HEK293 (cell line): ENCODE measurements at regions not wholly inside any gene's neighbourhood (a gene's known extent, or its start where the extent isn't known, plus 50 kb on each side); places are given as distances from the start of the nearest gene placed in this dataset.

ENCODE experiments used
- CTCF ChIA-PET: fragments of 350-600 bp; formaldehyde crosslinking; extraction: SDS; loops from one replicate; lab custom pipeline; 2021; ENCODE audit warnings: antibody characterized with exemption; lab: Yijun Ruan, JAX
- POLR2A ChIA-PET: fragments of 300-600 bp; formaldehyde crosslinking; extraction: SDS; loops from one replicate; lab custom pipeline; 2020; ENCODE audit warnings: antibody characterized with exemption, inconsistent platforms; lab: Yijun Ruan, JAX
- H3K27ac ChIP-seq: fragments of 200-500 bp; sonication (Bioruptor generic); 2 replicates; pipeline ENCODE4 v1.5.1; 2014; ENCODE audit warnings: low read depth, low read length, control low read depth, inconsistent platforms; ENCODE audit errors: extremely low read depth
- H3K36me3 ChIP-seq, 2 experiments: fragments of 200-500 bp in 1 of 2; sonication (Bioruptor generic) in 1 of 2; 1 replicate in 1 of 2; 2 replicates in 1 of 2; pipeline ENCODE4 v1.5.1; 2014 to 2017; ENCODE audit warnings: inconsistent platforms in 2 of 2, low read length in 2 of 2; ENCODE audit not compliant: control insufficient read depth in 2 of 2, insufficient read depth in 1 of 2
- H3K4me1 ChIP-seq: fragments of 200-500 bp; sonication (Bioruptor generic); 2 replicates; pipeline ENCODE4 v1.5.1; 2014; ENCODE audit warnings: mild to moderate bottlenecking, low read length, inconsistent platforms; ENCODE audit not compliant: control insufficient read depth, insufficient read depth
- H3K4me3 ChIP-seq: 2 replicates; pipeline ENCODE4 v1.5.1; 2011; ENCODE audit warnings: low read depth, mild to moderate bottlenecking, control low read depth, low read length, moderate library complexity
- H3K9me3 ChIP-seq: fragments of 200-500 bp; sonication (Bioruptor generic); 2 replicates; pipeline ENCODE4 v1.5.1; 2014; ENCODE audit warnings: low read depth, low read length, inconsistent platforms; ENCODE audit not compliant: control insufficient read depth, insufficient read depth
- FEZF1 ChIP-seq: fragments of 450-650 bp; formaldehyde crosslinking; IDR thresholded peaks from 2 replicates; pipeline ENCODE4 v1.5.1; 2016; ENCODE audit warnings: missing biosample characterization, missing genetic modification characterization
- REPIN1 ChIP-seq: fragments of 450-650 bp; formaldehyde crosslinking; IDR thresholded peaks from 2 replicates; pipeline ENCODE4 v1.5.1; 2017; ENCODE audit warnings: missing biosample characterization, missing genetic modification characterization, low read depth
- SCRT2 ChIP-seq: fragments of 450-650 bp; formaldehyde crosslinking; IDR thresholded peaks from 2 replicates; pipeline ENCODE4 v1.5.1; 2016; ENCODE audit warnings: missing biosample characterization, missing genetic modification characterization
- SP7 ChIP-seq: fragments of 450-650 bp; formaldehyde crosslinking; IDR thresholded peaks from 2 replicates; pipeline ENCODE4 v1.5.1; 2016; ENCODE audit warnings: missing biosample characterization, missing genetic modification characterization
- ZBTB20 ChIP-seq: fragments of 450-650 bp; formaldehyde crosslinking; IDR thresholded peaks from 2 replicates; pipeline ENCODE4 v1.5.1; 2016; ENCODE audit warnings: missing biosample characterization, missing genetic modification characterization
- ZNF132 ChIP-seq: fragments of 450-650 bp; formaldehyde crosslinking; IDR thresholded peaks from 2 replicates; pipeline ENCODE4 v1.5.1; 2017; ENCODE audit warnings: missing biosample characterization, missing genetic modification characterization, borderline replicate concordance
- ZNF133 ChIP-seq: fragments of 450-650 bp; formaldehyde crosslinking; IDR thresholded peaks from 2 replicates; pipeline ENCODE4 v1.5.1; 2016; ENCODE audit warnings: missing biosample characterization, missing genetic modification characterization
- ZNF140 ChIP-seq: fragments of 450-650 bp; formaldehyde crosslinking; IDR thresholded peaks from 2 replicates; pipeline ENCODE4 v1.5.1; 2016; ENCODE audit warnings: missing biosample characterization, missing genetic modification characterization
- ZNF19 ChIP-seq: fragments of 450-650 bp; formaldehyde crosslinking; IDR thresholded peaks from 2 replicates; pipeline ENCODE4; 2016; ENCODE audit warnings: missing biosample characterization, missing genetic modification characterization, low read depth
- ZNF223 ChIP-seq: fragments of 450-650 bp; formaldehyde crosslinking; IDR thresholded peaks from 2 replicates; pipeline ENCODE4 v1.5.1; 2016; ENCODE audit warnings: missing biosample characterization, missing genetic modification characterization
- ZNF404 ChIP-seq: fragments of 450-650 bp; formaldehyde crosslinking; IDR thresholded peaks from 2 replicates; pipeline ENCODE4 v1.5.1; 2017; ENCODE audit warnings: missing biosample characterization, missing genetic modification characterization
- ZNF423 ChIP-seq: fragments of 450-650 bp; formaldehyde crosslinking; IDR thresholded peaks from 2 replicates; pipeline ENCODE4 v1.5.1; 2016; ENCODE audit warnings: missing biosample characterization, missing genetic modification characterization
- ZNF473 ChIP-seq: fragments of 450-650 bp; formaldehyde crosslinking; IDR thresholded peaks from 2 replicates; pipeline ENCODE4 v1.5.1; 2017; ENCODE audit warnings: missing biosample characterization, missing genetic modification characterization
- ZNF521 ChIP-seq: fragments of 450-650 bp; formaldehyde crosslinking; IDR thresholded peaks from 2 replicates; pipeline ENCODE4 v1.5.1; 2017; ENCODE audit warnings: missing biosample characterization, mild to moderate bottlenecking, missing genetic modification characterization
- ZNF580 ChIP-seq: fragments of 450-650 bp; formaldehyde crosslinking; IDR thresholded peaks from 2 replicates; pipeline ENCODE4 v1.5.1; 2016; ENCODE audit warnings: missing biosample characterization, missing genetic modification characterization
- ZNF610 ChIP-seq: fragments of 450-650 bp; formaldehyde crosslinking; IDR thresholded peaks from 2 replicates; pipeline ENCODE4 v1.5.1; 2016; ENCODE audit warnings: missing biosample characterization, missing genetic modification characterization, borderline replicate concordance
- ZNF624 ChIP-seq: fragments of 450-650 bp; formaldehyde crosslinking; IDR thresholded peaks from 2 replicates; pipeline ENCODE4 v1.5.1; 2017; ENCODE audit warnings: missing biosample characterization, missing genetic modification characterization
- ZSCAN23 ChIP-seq: fragments of 450-650 bp; formaldehyde crosslinking; IDR thresholded peaks from 2 replicates; pipeline ENCODE4 v1.5.1; 2016; ENCODE audit warnings: missing biosample characterization, missing genetic modification characterization
- ZSCAN30 ChIP-seq: fragments of 450-650 bp; IDR thresholded peaks from 2 replicates; pipeline ENCODE4 v1.5.1; 2018; ENCODE audit warnings: missing biosample characterization, mild to moderate bottlenecking, missing genetic modification characterization, moderate library complexity
- TF ChIP-seq, protein P1 (sequence below): fragments of 450-650 bp; IDR thresholded peaks from 2 replicates; pipeline ENCODE4 v1.5.1; 2018; ENCODE audit warnings: missing biosample characterization, mild to moderate bottlenecking, missing genetic modification characterization
- TF ChIP-seq, protein P2 (sequence below): fragments of 450-650 bp; formaldehyde crosslinking; IDR thresholded peaks from 2 replicates; pipeline ENCODE4 v1.5.1; 2016; ENCODE audit warnings: missing biosample characterization, missing genetic modification characterization

DNA sequence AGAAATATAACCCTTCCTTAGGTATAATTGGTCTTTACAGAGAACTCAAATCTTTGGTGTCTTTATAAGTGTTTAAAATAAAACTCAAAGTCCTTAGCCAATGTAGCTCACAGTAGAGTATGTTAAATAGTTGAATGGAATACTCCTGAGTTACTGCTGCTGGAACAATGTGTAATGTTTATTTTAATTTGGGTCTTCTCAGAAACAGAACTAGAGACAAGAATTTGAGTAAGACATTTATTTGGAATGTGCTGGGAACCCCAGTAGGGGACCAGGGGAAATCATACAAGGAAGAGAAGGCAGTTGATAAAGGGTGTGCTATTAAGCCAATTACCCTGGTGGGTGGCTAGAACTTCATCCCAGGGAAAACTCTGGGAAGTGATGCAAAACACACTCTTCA is 240.4 kb upstream of the LDB2 start:
- no peaks in the 10 kb centered on the region for H3K36me3 ChIP-seq
- CTCF ChIA-PET, result no interaction called here
- no peaks in the 10 kb centered on the region for H3K4me1 ChIP-seq
- TF ChIP-seq, protein P1, sequence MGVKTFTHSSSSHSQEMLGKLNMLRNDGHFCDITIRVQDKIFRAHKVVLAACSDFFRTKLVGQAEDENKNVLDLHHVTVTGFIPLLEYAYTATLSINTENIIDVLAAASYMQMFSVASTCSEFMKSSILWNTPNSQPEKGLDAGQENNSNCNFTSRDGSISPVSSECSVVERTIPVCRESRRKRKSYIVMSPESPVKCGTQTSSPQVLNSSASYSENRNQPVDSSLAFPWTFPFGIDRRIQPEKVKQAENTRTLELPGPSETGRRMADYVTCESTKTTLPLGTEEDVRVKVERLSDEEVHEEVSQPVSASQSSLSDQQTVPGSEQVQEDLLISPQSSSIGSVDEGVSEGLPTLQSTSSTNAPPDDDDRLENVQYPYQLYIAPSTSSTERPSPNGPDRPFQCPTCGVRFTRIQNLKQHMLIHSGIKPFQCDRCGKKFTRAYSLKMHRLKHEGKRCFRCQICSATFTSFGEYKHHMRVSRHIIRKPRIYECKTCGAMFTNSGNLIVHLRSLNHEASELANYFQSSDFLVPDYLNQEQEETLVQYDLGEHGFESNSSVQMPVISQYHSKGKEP (tag by site-specific recombination), result no peak
- TF ChIP-seq ZNF140 (tag by site-specific recombination) (no peak), ZNF521 (tag by site-specific recombination) (no peak), ZNF404 (no peak), SCRT2 (tag by site-specific recombination) (no peak)
- TF ChIP-seq, all 188 proteins: peak for 0
- Histone ChIP-seq H3K4me3 (no peak overlapping the region), H3K9me3 (no peaks in the 10 kb centered on the region), H3K27ac (no peak overlapping the region)
- POLR2A ChIA-PET, result no interaction called here

DNA sequence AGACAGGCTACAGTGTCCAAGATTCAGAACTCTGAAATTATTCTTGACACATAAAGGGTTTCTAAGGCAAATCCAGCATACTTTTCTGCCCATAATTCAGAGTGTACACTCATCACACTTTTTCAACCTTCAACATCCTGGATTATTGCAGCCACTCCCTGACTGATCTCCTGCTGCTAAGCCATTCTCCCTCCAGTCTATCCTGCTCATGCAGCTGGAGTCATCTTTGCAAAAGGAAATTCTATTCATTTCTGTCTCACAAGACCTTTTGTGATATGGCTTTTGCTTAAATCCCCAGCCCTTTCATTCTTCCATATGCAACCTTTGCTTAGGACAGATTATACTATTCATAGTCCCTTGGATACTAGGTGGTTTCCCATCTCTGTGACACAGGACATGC is 236.1 kb upstream of the LDB2 start:
- Histone ChIP-seq H3K9me3 (no peaks in the 10 kb centered on the region), H3K36me3 (no peaks in the 10 kb centered on the region), H3K4me1 (no peaks in the 10 kb centered on the region), H3K27ac (no peak overlapping the region), H3K4me3 (no peak overlapping the region)
- POLR2A ChIA-PET, result no interaction called here
- CTCF ChIA-PET, result no interaction called here
- TF ChIP-seq ZNF19 (tag by site-specific recombination), result no peak
- no peak for TF ChIP-seq ZNF223 (tag by site-specific recombination)
- no peak for TF ChIP-seq ZNF423 (tag by site-specific recombination)
- TF ChIP-seq ZNF133 (tag by site-specific recombination), result no peak
- no peak for TF ChIP-seq ZNF580
- no peak for TF ChIP-seq ZSCAN23
- no peak for TF ChIP-seq ZNF610 (tag by site-specific recombination)
- no peak for TF ChIP-seq ZNF473 (tag by site-specific recombination)
- TF ChIP-seq REPIN1, result no peak
- no peak for TF ChIP-seq ZNF132 (tag by site-specific recombination)
- no peak for TF ChIP-seq FEZF1 (tag by site-specific recombination)
- no peak for TF ChIP-seq ZNF624 (tag by site-specific recombination)
- TF ChIP-seq, protein P2, sequence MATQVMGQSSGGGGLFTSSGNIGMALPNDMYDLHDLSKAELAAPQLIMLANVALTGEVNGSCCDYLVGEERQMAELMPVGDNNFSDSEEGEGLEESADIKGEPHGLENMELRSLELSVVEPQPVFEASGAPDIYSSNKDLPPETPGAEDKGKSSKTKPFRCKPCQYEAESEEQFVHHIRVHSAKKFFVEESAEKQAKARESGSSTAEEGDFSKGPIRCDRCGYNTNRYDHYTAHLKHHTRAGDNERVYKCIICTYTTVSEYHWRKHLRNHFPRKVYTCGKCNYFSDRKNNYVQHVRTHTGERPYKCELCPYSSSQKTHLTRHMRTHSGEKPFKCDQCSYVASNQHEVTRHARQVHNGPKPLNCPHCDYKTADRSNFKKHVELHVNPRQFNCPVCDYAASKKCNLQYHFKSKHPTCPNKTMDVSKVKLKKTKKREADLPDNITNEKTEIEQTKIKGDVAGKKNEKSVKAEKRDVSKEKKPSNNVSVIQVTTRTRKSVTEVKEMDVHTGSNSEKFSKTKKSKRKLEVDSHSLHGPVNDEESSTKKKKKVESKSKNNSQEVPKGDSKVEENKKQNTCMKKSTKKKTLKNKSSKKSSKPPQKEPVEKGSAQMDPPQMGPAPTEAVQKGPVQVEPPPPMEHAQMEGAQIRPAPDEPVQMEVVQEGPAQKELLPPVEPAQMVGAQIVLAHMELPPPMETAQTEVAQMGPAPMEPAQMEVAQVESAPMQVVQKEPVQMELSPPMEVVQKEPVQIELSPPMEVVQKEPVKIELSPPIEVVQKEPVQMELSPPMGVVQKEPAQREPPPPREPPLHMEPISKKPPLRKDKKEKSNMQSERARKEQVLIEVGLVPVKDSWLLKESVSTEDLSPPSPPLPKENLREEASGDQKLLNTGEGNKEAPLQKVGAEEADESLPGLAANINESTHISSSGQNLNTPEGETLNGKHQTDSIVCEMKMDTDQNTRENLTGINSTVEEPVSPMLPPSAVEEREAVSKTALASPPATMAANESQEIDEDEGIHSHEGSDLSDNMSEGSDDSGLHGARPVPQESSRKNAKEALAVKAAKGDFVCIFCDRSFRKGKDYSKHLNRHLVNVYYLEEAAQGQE (tag by site-specific recombination), result no peak
- TF ChIP-seq ZSCAN30 (tag by site-specific recombination), result no peak
- no peak for TF ChIP-seq SP7 (tag by site-specific recombination)
- no peak for TF ChIP-seq ZBTB20 (tag by site-specific recombination)
